VCaP (cell line): ENCODE measurements at regions not wholly inside any gene's neighbourhood (a gene's known extent, or its start where the extent isn't known, plus 50 kb on each side); places are given as distances from the start of the nearest gene placed in this dataset.
"Not testable (repeated sequence)": the region's sequence is repeated elsewhere in the genome, so short reads cannot be mapped to it uniquely, and the experiment has no call there.

ENCODE experiments used
- H3K27ac ChIP-seq: fragments of 450-650 bp; 2 replicates; pipeline ENCODE4 v1.5.1; 2017
- TF ChIP-seq, protein P1 (sequence below): fragments of 450-650 bp; conservative IDR thresholded peaks from 2 replicates; pipeline ENCODE4 v1.5.1; 2017; ENCODE audit warnings: mild to moderate bottlenecking, moderate library complexity

DNA sequence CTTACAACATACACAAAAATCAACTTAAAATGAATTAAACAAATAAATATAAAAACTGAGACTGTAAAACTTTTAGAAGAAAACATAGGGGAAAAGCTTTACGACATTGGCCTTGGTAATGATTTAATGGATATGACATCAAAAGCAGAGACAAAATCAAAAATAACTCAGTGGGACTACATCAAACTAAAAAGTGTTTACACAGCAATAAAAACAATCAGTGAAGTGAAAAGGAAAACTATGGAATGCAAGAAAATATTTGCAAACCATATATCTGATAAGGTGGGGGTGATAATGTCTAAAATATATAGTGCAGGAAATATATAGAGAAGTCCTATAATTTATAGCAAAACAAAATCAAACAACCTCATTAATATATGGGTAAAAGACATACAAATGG, 364.4 kb upstream of the INTU start:
- TF ChIP-seq, protein P1, sequence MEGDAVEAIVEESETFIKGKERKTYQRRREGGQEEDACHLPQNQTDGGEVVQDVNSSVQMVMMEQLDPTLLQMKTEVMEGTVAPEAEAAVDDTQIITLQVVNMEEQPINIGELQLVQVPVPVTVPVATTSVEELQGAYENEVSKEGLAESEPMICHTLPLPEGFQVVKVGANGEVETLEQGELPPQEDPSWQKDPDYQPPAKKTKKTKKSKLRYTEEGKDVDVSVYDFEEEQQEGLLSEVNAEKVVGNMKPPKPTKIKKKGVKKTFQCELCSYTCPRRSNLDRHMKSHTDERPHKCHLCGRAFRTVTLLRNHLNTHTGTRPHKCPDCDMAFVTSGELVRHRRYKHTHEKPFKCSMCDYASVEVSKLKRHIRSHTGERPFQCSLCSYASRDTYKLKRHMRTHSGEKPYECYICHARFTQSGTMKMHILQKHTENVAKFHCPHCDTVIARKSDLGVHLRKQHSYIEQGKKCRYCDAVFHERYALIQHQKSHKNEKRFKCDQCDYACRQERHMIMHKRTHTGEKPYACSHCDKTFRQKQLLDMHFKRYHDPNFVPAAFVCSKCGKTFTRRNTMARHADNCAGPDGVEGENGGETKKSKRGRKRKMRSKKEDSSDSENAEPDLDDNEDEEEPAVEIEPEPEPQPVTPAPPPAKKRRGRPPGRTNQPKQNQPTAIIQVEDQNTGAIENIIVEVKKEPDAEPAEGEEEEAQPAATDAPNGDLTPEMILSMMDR, result no peak

DNA sequence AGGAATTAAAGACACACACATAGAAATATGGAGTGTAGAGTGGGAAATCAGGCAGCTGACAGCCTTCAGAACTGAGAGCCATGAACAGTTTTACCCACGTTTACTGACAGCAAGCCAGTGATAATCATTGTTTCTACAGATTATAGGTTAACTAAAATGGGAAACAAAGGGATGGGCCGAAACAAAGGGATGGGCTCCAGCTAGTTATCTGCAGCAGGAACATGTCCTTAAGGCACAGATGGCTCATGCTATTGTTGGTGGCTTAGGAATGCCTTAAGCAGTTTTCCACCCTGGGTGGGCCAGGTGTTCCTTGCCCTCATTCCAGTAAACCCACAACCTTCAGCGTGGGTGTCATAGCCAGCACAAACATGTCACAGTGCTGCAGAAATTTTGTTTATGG, 355.7 kb upstream of the INTU start:
- not testable (repeated sequence) for H3K27ac ChIP-seq

More for the DNA sequence above, 364.4 kb upstream of the INTU start:
- no peak overlapping the region for H3K27ac ChIP-seq

DNA sequence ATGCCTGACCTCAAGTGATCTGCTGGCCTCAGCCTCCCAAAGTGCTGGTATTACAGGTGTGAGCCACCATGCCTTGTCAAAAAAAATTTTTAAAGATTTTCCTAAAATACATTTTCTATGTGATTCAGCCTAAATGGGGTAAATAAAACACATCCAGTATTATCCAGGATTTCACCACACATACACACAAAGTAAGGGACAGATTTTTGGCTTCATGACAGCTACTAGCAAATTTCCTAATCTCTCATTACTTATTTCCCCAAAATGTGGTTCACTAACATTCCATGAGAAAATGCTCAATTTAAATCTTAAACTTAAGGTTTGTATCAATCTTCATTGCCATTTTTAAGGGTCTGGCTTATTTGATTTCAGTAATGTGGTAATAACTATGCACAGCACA, 348.5 kb upstream of the INTU start:
- no peak overlapping the region for H3K27ac ChIP-seq
- TF ChIP-seq, protein P1, result no peak

DNA sequence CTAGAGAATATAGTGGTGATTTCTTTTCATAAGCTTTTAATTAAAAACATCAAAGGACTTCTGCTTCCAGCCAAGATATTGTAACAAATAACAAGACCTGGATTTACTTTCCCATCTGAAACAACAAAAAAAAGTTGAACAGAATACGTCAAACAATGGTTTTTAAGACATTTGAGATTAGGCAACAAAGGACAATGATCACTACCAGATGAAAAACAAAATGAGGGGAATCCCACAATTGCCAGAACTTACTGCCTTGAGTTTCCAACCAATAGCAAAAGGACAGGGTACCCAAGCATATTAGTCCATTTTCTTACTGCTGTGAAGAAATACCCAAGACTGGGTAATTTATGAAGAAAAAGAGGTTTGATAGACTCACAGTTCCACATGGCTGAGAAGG, 341.4 kb upstream of the INTU start:
- TF ChIP-seq, protein P1, result no peak
- no peak overlapping the region for H3K27ac ChIP-seq

DNA sequence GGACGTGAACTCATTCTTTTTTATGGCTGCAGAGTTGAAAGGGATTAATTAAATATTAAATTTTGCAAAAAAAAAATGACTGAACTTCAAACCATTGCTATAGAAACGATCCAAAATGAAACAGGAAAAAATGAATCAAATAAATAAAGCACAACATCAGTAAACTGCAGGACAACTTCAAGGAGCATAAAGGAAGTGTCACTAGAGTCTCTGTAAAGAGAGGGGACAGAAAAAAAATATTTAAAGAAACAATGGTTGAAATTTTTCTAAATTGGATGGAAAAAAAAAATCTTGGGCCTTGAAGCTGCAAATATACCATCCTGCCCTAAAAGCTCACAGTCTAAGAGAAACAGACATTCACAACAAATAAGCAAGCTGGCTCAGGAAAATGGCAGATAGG, 339.3 kb upstream of the INTU start:
- TF ChIP-seq, protein P1, result no peak
- no peak overlapping the region for H3K27ac ChIP-seq

DNA sequence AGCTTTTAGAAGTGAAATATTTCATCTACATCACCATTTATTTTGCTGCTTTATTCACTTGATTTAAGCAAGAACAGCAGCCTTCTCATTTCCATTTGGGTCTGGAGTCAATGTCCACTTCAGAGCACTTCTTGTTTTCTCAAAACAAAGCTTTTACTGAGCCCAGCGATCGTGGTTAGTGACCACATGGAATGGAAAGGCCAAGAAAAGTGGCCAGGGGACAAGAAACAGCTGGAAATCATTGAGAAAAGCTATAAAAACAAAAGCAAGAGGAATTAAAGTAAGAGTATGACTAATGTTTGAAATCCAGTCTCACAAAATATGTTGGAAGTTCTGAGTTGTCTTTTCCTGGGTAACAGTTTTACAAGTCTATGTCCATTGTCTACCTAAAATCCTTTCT, 328.4 kb upstream of the INTU start:
- no peak overlapping the region for H3K27ac ChIP-seq
- TF ChIP-seq, protein P1, result no peak

DNA sequence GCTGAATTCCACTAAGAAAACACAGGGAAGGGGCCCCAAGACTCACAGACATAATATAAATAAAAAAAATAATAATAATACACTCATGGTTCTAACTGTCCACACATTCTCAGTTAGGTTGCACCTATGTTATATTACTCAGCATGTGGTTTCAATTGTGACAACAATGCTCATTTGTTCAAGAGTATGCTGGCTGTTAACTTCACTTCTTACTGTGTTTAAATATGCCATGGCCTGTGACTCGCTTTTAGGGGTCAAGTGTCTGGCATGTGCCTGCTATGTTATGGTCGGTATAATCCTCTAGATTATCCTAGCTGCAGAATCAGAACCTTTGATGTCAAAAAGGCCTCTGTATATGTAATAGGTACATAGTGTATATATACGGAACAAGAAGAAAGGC, 324.8 kb upstream of the INTU start:
- H3K27ac ChIP-seq, result no peak overlapping the region
- TF ChIP-seq, protein P1, result no peak

DNA sequence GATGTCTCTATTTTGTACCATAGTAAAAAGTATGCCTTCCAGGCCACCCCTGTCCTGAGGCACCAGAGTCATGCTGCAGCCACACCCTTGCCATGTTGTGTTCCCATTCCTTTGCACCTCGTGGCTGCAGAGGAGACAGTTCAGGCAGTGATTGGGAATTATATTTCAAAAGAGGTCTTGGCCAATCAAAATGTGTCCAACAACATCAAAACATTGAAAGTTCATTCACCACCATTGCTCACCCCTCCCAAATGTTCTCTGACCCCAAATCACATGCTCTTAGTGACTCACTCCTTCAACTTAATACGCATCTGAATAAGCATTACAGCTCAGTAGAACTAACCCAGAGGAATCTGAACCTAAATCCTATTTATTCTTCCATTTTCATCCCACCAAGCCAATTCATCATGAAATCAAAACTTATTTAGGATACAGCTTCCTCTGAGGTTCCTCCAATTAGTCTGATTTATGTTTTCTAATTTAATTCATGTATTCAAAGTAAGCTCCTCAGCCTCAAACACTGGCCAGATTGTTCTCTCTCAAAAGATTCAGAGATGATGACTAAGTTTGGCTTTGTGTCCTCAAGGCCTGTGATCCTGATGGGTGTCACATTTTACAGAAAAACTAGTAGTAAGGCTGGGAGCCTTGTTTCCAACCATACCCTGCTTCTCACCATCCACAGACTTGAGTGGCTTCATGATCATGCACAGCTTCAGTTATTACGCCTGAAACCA, 323.2 kb upstream of the INTU start:
- no peak overlapping the region for H3K27ac ChIP-seq
- TF ChIP-seq, protein P1, result no peak
